Spleen (tissue), 7 donors: ENCODE measurements at regions not wholly inside any gene's neighbourhood (a gene's known extent, or its start where the extent isn't known, plus 50 kb on each side); places are given as distances from the start of the nearest gene placed in this dataset.

Experiments used
- CTCF ChIP-seq, 11 experiments: fragments of 200-600 bp in 7 of 11; fragments of 450-650 bp in 4 of 11; sonication (generic) in 4 of 11; IDR thresholded peaks in 8 of 11; conservative IDR thresholded peaks in 3 of 11; 1 replicate in 7 of 11; 2 replicates in 4 of 11; pipeline versions ENCODE4 v1.4.0 to v1.8.0; 2016 to 2021; ENCODE audit warnings: antibody characterized with exemption in 11 of 11, inconsistent platforms in 4 of 11, mild to moderate bottlenecking in 1 of 11
- POLR2AphosphoS5 ChIP-seq, 3 donors: sonication (generic); formaldehyde crosslinking; IDR thresholded peaks; one replicate each; pipeline ENCODE4 v1.5.1; 2017; ENCODE audit warnings: antibody characterized with exemption in 3 of 3
- donor health status: DM: no; HTN: no; CAD: no; lungs with moderate emphysema.
- donor health status: DM: no; HTN: no; CAD: no.
- donor health status: DM: no; HTN: no; CAD: no.

- TF ChIP-seq CTCF (IDR thresholded peaks at IDR 0.05 in 8 of 11, conservative IDR thresholded peaks at IDR 0.05 in 3 of 11) (no peak), POLR2AphosphoS5 (IDR thresholded peaks at IDR 0.05) (no peak)
These were observed 138.2 kb downstream of the ZNF326 start for GRCh38 chr1:90133133-90133532.
